HG03175 (cell line): ENCODE measurements at regions not wholly inside any gene's neighbourhood (a gene's known extent, or its start where the extent isn't known, plus 50 kb on each side); places are given as distances from the start of the nearest gene placed in this dataset.
"Not testable (repeated sequence)": the region's sequence is repeated elsewhere in the genome, so short reads cannot be mapped to it uniquely, and the experiment has no call there.

Source experiments
- ATAC-seq: cut with Tn5 transposase; IDR thresholded peaks from one replicate; pipeline ENCODE4 v1.9.1; 2021; ENCODE audit warnings: mild to moderate bottlenecking, moderate library complexity; ENCODE audit not compliant: unreplicated experiment

DNA sequence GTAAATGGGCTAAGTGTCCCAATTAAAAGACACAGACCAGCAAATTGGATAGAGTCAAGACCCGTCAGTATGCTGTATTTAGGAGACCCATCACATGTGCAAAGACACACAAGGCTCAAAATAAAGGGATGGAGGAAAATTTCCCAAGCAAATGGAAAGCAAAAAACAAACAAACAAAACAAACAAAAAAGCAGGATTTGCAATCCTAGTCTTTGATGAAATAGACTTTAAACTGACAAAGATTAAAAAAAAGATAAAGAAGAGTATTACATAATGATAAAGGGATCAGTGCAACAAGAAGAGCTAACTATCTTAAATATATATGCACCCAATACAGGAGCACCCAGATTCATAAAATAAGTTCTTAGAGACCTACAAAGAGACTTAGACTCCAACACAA, 429.6 kb downstream of the MAT2B start:
- ATAC-seq, result not testable (repeated sequence)

DNA sequence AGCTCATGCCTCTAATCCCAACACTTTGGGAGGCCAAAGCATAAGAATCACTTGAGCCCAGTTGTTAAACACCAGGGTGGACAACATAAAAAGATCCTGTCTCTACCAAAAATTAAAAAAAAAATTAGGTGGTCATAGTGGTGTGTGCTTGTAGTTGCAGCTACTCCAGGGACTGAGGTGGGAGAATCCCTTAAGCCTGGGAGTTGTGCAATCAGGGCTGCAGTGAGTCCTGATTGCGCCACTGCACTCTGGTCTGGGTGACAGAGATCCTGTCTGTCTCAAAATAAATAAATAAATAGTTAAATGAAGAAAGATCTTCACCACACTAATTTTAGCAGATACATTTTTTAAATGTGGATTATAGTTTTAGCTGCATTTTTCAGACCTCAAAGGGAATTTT, 433.2 kb downstream of the MAT2B start:
- no peak for ATAC-seq

DNA sequence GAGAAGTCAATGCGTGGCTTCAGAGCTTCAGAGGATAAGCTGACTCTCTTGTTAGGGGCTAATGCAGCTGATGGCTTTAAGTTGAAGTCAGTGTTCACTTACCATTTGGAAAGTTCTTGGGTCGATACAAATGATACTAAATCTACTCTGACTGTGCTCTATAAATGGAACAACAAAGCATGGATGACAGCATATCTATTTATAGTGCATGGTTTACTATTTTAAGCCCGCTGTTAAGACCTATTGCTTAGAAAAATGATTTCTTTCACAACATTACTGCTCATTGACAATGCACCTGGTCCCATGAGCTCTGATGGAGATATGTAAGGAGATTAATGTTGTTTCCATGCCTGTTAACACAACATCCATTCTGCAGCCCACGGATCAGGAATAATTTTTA, 435.7 kb downstream of the MAT2B start:
- peak; percentile 39 for ATAC-seq

DNA sequence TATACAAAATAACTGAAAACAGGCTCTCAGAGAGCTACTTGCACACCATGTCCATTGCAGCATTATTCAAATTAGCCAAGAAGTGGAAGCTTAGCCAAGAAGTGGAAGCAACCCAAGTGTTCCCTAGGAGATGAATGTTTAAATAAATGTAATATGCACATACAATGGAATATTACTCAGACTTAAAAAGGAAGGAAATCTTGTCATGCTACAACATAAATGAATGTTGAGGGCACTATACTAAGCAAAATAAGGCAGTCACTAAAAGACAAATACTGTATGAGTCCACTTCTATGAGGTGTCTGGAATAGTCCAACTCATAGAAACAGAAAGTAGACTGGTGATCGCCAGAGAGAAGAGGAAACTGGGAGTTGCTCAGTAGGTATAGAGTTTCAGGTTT, 438.1 kb downstream of the MAT2B start:
- no peak for ATAC-seq

DNA sequence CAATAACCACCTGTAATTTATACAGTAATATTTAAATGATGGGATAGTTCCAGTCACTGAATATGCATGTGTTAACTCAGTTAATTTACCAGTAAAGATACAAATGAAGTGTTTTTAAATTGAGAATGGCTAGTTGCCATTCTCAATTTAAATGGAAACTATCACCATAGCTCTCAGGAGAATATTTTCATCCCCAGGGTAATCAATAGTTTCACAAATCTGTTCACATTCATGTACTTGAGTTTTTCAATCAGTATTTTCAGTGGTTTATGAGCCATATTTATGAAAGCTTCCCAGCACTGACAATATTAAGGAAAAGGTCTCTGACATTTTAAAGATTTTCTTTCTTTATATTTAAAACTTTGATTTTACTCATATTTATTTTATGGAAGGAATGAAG, 439.3 kb downstream of the MAT2B start:
- no peak for ATAC-seq

DNA sequence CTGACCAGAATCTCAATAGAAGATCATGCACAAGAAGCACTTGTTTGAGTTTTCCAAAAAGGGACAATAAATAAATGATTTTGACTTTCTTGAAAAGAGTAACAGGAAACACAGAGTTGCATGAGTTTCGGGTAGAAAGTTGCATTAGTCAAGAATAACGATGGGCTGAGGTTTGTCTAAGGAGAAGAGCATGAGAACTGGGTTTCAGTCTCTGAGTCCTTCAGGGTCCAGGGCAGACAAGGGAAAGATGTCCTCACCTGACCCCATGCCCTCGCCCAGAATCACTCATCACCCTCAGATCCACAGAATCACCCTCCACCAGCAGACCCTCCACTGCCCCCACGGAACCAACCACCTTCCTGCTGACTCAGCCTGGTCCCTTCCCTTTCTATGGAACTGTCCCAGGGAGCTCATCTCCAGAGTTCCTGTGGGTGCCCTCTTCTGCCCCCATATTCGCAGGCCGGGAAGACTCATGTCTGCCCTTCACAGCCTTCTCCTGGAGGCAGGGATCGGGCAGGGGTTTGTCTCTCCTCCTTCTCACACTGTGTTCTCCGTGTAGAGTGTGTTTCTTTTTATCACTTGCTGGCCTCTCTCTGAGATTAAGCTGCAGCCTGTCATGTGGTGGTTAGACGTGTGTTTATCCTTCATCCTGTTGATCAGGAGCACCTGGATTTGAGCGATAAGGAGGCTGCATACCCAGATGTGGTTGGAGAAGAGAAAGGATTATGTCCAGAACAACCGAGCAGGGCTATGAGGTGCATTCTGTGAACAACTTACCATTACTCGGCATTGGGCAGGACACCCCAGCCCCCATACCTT, 442.6 kb downstream of the MAT2B start:
- ATAC-seq, result no peak

DNA sequence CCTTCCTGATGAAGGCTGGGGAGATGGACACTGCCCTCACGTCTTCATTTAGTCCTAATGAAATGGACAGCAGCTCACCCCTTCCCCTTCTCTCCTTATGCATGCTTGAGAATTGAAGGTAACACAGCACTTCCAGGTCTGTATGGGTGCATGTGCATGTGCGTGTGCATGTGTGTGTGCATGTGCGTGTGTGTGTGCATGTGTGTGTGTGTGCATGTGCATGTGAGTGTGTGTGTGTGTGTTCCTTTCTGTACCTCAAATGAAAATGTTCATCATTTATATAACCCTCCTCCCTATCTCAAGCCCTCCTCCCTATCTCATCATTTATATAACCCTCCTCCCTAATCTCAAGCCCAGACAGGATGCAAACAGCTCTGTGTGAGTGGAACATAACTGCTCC, 444.8 kb downstream of the MAT2B start:
- ATAC-seq, result no peak

DNA sequence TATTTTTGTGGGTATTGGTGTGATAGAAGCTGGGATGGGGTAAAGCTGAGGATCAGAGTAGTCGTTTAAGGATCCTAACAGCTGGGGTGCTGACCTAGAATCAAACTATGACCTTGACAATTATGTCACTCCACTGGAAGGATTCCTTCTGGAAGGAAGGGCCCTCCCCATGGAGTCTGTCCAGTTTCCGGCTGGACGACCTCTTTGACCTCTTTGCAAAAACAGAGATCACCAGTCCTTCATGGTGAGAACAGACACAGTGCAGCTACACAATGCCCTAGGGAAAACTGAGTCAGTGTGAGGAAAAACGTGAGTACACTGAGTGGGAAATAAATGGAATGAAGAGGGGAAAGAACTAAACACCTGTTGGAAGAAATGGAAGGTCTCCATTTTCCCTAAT, 445.6 kb downstream of the MAT2B start:
- ATAC-seq, result no peak

DNA sequence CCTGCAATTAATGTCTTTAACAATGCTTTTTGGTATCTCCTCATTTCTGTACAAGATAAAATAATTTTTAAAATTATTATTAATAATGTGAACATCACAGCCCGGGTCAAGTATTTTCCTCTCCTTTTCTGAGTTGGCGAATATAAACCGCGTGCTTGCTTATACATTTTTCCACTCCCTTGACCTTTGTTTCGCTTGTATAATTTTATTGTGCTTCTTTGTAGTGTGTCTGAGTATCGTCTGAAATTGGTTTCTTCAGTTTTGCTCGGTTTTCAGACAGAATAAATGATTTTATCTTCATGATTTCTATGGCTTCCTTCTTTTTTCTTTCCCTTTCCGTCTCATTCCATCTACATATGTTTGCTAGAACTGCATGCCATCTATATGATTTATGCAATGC, 448.5 kb downstream of the MAT2B start:
- ATAC-seq, result no peak

DNA sequence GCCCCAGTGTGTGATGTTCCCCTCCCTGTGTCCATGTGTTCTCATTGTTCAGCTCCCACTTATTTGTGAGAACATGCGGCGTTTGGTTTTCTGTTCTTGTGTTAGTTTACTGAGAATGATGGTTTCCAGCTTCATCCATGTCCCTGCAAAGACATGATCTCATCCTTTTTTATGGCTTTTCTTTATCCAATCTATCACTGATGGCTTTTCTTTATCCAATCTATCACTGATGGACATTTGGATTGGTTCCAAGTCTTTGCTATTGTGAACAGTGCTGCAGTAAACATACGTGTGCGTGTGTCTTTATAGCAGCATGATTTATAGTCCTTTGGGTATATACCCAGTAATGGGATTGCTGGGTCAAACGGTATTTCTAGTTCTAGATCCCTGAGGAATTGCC, 455.8 kb downstream of the MAT2B start:
- ATAC-seq, result not testable (repeated sequence)

DNA sequence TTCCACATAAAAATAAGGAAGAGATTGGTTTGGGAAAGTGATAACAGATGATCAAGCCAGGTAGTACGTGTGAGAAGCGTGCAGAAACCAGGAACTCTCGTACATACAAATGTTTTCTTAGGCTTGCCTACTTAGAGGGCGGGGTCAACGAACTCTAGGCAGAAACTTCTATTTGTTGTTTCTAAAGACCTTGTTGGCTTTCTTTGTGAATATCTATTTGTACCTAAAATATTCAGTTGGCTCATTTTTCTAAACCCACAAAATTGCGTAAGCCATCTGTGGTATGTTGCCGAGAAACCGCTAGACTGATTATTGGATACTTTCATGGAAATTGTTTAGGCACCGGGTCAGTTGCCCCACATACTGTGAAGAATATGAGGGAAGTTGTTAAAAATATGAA, 458.5 kb downstream of the MAT2B start:
- ATAC-seq, result no peak

DNA sequence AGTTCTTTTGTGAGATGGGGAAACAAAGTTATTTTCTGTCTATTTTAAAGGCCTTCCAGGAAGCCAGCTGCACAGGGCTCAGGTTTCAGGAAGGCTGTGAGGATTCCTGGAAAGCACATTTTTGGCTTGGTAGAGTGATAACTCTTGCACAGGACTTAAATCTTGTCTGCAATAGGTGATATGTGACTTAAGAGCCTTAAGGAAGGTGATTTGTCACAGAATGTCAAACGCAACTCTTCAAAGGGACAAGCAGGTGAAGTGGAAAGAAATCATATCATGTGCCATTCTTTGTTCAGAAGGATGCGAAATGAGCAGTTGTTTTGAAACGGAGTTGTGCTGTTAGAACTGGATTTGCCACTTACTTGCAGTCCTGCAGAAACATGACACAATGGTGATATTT, 459.3 kb downstream of the MAT2B start:
- no peak for ATAC-seq

DNA sequence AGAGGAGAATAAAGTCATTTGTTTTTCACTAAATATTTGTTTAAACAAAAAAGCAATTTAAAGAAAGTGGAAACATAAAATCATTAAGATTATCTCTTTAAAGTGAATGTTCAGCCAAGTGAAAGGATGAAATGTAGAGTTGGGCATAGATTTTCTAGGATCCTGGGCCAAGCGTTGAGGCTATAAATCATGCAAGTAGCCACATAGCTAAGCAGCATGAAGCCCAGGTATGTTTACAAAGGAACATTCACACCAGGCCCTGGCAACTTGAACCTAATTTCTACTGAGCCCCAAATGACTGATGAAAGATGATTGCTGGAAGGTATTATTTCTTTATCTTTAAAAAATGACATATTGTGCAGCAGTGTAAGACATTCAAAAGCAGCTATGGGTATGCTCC, 461.8 kb downstream of the MAT2B start:
- ATAC-seq, result no peak

DNA sequence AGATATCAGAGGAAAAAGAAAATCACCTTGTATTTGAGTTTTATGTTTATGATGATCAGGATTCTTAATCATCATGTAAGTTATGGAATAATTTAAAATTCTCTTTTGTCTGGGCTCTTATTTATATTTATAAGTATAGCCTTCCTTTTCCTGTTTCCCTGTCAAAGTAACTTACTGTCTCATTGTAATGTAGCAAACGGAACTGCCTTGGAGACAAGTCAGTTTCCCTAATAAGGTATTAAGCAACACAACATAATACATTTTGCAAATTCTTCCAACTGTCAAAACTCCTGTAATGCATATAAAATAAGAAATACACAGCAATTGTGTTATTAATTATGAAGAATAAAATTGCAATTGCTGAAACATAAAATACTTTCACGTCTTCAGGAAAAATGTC, 463.2 kb downstream of the MAT2B start:
- ATAC-seq, result no peak

DNA sequence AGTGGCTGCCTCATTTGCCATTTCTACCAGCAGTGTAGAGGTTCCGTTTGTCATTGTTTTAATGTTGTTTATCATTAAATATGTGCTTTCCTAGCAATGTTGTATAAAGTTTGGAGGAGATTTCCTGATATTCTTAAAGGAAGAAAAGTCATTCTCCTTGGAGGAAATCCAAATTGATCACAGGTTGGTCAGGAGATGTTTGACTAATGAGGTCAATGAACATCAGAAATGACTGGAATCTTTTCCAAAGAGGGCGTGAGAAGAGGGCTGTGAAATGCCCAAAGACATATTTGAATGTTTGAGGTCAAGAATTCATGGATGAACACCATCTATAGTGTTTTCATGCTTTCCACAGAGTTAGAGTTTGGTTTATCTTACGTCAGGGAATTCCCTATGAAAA, 471.3 kb downstream of the MAT2B start:
- ATAC-seq, result no peak

DNA sequence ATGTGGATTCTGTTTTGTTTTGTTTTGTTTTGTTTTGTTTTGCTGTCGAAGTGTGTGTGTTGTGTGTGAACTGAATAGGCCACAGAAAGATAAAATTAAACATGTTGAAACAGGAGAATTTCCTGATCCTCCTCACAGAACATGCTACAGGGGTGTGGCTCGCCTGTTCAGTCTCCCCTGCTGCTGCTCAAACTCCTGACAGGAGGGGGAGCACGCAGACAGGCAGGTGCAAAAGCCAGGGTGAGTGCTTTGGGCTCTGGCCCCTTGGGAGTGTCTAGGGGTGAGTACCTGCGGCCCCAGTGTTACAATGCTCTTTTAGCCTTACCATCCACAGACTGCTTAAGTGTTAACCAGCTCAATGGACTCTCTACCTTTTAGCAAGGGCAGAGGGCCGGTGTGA, 473.5 kb downstream of the MAT2B start:
- no peak for ATAC-seq

DNA sequence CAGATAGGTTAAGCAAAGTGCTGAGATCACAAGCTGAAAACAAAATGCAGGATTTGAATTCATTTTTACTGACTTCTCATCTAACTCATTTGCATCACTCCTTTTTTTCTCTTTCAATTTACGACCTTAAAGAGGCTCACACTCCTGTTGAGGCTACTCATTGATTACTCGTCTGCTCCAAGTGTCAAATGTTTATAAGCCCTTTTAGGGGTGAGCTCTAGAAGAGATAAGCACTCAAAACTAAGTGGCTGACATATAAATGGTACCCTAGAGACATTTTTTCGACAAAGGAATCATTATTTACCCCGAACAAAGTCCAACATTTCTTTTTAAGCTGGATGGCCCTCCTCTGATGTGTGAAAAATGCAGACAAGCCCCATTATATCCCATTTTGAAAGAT, 483.1 kb downstream of the MAT2B start:
- ATAC-seq, result no peak

DNA sequence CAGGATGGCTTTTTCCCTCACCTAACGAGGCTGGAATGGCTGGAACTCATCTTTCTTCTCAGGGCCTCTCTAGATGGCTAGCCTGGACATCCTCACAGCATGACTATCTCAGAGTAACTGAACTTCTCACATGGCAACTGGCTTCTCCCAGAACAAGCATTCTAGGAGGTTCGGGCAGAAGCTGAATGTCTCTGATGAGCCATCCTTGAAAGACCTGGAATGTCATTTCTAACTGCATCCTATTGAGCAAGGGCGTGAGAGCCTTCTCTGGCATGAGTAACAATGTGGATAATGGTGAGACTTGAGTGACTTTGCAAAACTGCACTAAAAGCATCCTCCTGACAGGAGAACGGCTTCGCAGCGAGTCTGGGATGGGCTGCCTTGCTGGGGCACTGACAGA, 487.7 kb downstream of the MAT2B start:
- ATAC-seq, result no peak

DNA sequence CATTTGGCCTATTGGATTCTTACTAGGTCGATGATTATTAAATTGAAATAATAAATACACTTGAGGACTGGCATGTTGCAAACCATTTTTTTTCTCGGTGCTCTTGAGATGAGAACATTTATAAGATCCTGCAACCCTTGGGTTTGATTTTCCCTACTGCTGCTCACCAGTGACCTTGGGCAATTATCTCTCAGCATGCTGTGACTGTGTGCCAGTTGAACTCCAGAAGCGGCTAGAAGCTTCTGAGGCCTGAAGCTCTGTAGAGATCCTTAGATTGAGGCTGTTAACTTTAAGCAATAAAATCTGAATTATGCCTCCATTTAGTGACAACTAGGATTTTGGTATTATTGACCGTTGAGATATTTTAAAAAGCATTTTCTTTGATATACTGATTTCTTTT, 489.8 kb downstream of the MAT2B start:
- ATAC-seq, result no peak

DNA sequence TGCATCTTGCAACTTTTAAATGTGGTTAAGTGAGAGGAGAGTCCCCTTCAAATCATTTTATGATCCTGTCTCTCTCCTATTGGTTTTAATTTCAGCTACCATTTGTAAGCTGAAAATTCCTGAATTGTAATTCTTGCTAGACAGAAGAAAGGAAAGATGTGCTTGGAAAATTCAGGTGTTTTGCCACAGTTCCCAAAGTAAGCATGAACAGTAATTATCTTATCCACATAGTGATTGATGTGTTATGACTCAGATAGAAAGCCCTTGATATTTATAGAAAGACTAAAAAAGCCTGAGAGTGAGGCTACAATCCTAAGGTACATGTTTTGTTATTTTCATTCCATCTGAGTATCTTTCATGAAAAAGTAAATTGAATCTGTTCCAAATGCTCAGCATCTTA, 492.5 kb downstream of the MAT2B start:
- no peak for ATAC-seq

DNA sequence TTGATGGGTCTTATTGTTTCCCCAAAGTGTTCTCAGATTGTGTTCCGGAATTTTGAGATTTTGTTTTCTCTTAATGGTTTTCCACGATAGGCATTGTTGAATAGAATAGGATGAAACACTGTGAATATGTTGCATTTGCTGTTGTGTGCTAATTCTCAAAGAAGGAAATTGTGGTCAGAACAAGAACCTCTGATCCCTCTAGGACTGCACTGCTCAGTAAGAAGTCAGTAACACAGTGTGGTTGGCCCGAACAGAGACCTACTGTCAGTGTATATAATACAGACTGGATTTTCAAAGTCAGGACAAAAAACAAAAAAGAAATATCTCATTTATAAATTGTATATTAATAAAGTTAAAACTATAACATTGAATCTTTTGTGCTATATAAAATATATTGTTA, 494.8 kb downstream of the MAT2B start:
- ATAC-seq, result no peak

DNA sequence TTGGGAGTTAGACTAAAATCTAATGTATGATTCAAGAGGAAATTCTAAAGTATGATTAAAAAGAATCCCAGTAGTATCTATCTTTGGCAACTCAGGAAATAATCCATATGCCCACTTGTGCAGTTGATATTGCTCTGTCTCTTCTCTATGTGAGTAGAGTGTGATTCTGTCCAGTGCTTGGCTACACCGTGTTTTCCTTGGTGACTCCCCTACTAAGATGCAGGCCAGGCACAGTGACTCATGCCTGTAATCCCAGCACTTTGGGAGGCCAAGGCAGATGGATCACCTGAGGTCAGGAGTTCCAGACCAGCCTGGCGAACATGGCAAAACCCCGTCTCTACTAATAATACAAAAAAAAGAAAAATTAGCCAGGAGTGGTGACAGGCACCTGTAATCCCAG, 495.4 kb downstream of the MAT2B start:
- no peak for ATAC-seq

DNA sequence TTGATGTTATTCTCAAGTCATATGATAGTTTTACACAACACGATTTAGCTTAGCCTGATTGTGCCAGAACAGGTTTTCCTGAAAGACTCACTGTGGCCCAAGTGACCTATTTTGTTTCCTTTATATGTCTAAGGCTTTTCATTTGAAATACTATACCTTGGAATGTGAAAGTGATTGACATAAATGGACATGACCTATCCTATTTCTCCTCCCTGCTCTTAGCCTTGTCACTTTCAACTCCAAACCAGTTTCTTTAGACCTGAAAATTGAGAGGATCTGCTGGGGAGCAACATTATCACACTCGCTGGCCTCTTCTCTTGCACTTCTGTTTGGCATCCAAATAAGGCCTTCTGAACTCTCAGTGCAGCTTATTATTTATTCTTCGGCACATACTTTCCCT, 496.8 kb downstream of the MAT2B start:
- ATAC-seq, result no peak
